Vagina (tissue), 2 donors: ENCODE measurements at regions not wholly inside any gene's neighbourhood (a gene's known extent, or its start where the extent isn't known, plus 50 kb on each side); places are given as distances from the start of the nearest gene placed in this dataset.

Experiments
- CTCF ChIP-seq, 3 experiments: fragments of 450-650 bp in 2 of 3; fragments of 200-600 bp in 1 of 3; sonication (generic) in 1 of 3; IDR thresholded peaks; one replicate each; pipeline ENCODE4 v1.5.1; 2017 to 2019; ENCODE audit warnings: antibody characterized with exemption in 3 of 3, mild to moderate bottlenecking in 2 of 3, moderate library complexity in 2 of 3
- POLR2A ChIP-seq, 2 donors: fragments of 450-650 bp; IDR thresholded peaks; one replicate each; pipeline ENCODE4 v1.6.1; 2017; ENCODE audit warnings: antibody characterized with exemption in 2 of 2, mild to moderate bottlenecking in 2 of 2, moderate library complexity in 2 of 2
- POLR2AphosphoS5 ChIP-seq, 2 donors: sonication (generic); formaldehyde crosslinking; IDR thresholded peaks; one replicate each; pipeline ENCODE4 v1.9.0; 2017; ENCODE audit warnings: antibody characterized with exemption in 2 of 2, mild to moderate bottlenecking in 2 of 2, low read depth in 1 of 2; ENCODE audit not compliant: insufficient read depth in 1 of 2

GRCh38 chr4:167359711-167360110 lies 125.4 kb upstream of the SPOCK3 start:
- TF ChIP-seq CTCF (IDR thresholded peaks at IDR 0.05), result no peak
- TF ChIP-seq POLR2A (IDR thresholded peaks at IDR 0.05), result no peak
- TF ChIP-seq POLR2AphosphoS5 (IDR thresholded peaks at IDR 0.05; ENCODE audit: insufficient read depth in 1 of 2, low read depth in 1 of 2), result no peak
